H1 (cell line): ENCODE measurements at regions not wholly inside any gene's neighbourhood (a gene's known extent, or its start where the extent isn't known, plus 50 kb on each side); places are given as distances from the start of the nearest gene placed in this dataset.

Experiments
- CTBP2 ChIP-seq: IDR thresholded peaks from 2 replicates; pipeline ENCODE4 v1.7.0; 2011; ENCODE audit warnings: borderline replicate concordance, mild to moderate bottlenecking, moderate library complexity, mixed read lengths, low read length; ENCODE audit not compliant: insufficient read depth, insufficient read length

- no peak for TF ChIP-seq CTBP2
These were observed 891.1 kb downstream of the NXPH1 start (continued) for GRCh38 chr7:9324513-9324912.
